Panc1 (cell line): ENCODE measurements at regions not wholly inside any gene's neighbourhood (a gene's known extent, or its start where the extent isn't known, plus 50 kb on each side); places are given as distances from the start of the nearest gene placed in this dataset.

Experiments used
- CTCF ChIP-seq: fragments of 450-650 bp; IDR thresholded peaks from 2 replicates; pipeline ENCODE4 v1.5.1; 2017; ENCODE audit warnings: mild to moderate bottlenecking
- SIN3A ChIP-seq: IDR thresholded peaks from 2 replicates; pipeline ENCODE4 v1.6.1; 2012; ENCODE audit warnings: low read depth, mild to moderate bottlenecking, low read length, moderate library complexity, borderline replicate concordance; ENCODE audit not compliant: insufficient read depth

- TF ChIP-seq CTCF (no peak), SIN3A (no peak)
Observed at GRCh38 chrX:125680366-125680765, 360.7 kb downstream of the TEX13C start.
